Type B pancreatic cell (in vitro differentiated cells): ENCODE measurements at regions not wholly inside any gene's neighbourhood (a gene's known extent, or its start where the extent isn't known, plus 50 kb on each side); places are given as distances from the start of the nearest gene placed in this dataset.

ENCODE experiments used
- DNase-seq: peaks from one replicate; pipeline ENCODE4 v3.0.0; 2021; ENCODE audit warnings: mixed read lengths; ENCODE audit not compliant: unreplicated experiment; ENCODE audit errors: extremely low spot score
- H3K27ac Mint-ChIP-seq: 2 replicates; pipeline ENCODE4 v1.8.0; 2021; ENCODE audit warnings: mild to moderate bottlenecking, mixed read lengths
- H3K27me3 Mint-ChIP-seq: 2 replicates; pipeline ENCODE4 v1.8.0; 2021; ENCODE audit warnings: mixed read lengths
- H3K36me3 Mint-ChIP-seq: 2 replicates; pipeline ENCODE4 v1.8.0; 2021; ENCODE audit warnings: mixed read lengths
- H3K4me1 Mint-ChIP-seq: one replicate; pipeline ENCODE4 v1.8.0; 2021; ENCODE audit warnings: mixed read lengths; ENCODE audit not compliant: unreplicated experiment
- H3K4me3 Mint-ChIP-seq: 2 replicates; pipeline ENCODE4 v1.8.0; 2021; ENCODE audit warnings: mild to moderate bottlenecking, mixed read lengths
- H3K9me3 Mint-ChIP-seq: 2 replicates; pipeline ENCODE4 v1.8.0; 2021; ENCODE audit warnings: mixed read lengths
- TF ChIP-seq, protein P1 (sequence below): fragments of 200-600 bp; sonication (generic); conservative IDR thresholded peaks from 2 replicates; pipeline ENCODE4 v1.5.0; 2021; ENCODE audit warnings: antibody characterized with exemption, mild to moderate bottlenecking

DNA sequence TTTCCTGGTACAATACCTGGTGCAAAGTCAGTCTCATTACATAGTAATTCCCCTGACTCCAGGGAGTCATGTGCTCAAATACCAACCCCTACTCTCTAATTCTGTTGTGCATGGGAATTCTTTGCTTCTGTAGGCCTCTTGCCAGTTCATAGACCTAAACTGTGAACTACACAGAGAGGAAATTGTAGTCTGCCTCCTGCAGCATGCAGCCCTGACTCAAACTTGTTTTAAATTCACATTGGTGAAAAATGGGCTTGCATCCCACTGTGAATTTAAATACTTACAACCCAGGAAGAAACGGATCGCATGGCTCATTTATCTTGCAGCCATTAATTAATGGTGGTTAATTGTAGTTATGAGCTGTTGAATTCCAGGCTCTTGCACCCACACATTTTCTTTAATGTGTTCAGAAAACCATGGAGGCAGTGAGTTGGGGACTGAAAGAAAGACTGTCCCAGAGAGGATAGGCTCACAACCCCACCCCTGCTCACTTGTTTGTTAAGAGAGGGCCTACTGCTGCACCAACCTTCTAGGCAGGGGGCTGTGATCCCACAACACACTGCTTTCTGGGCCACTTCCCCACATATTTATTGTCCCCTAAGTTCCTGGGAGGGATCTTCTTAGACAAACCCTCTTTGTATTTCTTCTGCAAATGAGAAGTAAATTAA, 579.1 kb downstream of the DHX35 start:
- no peak for DNase-seq
- TF ChIP-seq, protein P1, sequence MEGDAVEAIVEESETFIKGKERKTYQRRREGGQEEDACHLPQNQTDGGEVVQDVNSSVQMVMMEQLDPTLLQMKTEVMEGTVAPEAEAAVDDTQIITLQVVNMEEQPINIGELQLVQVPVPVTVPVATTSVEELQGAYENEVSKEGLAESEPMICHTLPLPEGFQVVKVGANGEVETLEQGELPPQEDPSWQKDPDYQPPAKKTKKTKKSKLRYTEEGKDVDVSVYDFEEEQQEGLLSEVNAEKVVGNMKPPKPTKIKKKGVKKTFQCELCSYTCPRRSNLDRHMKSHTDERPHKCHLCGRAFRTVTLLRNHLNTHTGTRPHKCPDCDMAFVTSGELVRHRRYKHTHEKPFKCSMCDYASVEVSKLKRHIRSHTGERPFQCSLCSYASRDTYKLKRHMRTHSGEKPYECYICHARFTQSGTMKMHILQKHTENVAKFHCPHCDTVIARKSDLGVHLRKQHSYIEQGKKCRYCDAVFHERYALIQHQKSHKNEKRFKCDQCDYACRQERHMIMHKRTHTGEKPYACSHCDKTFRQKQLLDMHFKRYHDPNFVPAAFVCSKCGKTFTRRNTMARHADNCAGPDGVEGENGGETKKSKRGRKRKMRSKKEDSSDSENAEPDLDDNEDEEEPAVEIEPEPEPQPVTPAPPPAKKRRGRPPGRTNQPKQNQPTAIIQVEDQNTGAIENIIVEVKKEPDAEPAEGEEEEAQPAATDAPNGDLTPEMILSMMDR: no peak
- H3K36me3 Mint-ChIP-seq: no peaks in the 10 kb centered on the region
- no peak overlapping the region for H3K27ac Mint-ChIP-seq
- peaks cover 5% of the 10 kb centered on the region for H3K9me3 Mint-ChIP-seq
- peaks cover 10% of the 10 kb centered on the region for H3K4me1 Mint-ChIP-seq
- no peak overlapping the region for H3K4me3 Mint-ChIP-seq
- H3K27me3 Mint-ChIP-seq: peaks cover 3% of the 10 kb centered on the region

DNA sequence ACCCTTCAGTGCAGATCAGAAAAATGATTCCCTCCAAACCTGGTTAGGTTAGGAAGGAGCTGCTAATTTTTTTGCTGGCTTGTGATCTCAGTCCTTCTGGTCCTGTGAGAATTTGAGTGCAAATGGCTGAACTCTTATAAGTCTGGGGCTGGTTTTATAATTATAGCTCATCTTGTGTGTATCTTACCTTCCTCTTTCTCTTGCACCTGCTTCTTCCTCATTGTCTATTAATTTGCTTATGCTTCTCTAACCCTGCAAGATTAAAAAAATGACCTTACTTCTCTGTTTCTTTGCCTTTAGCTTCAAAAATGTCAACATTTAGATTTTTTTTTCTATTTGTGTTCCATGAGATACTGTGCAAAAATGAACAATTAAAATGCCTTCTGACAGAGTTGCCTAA, 576.2 kb downstream of the DHX35 start:
- DNase-seq: no peak
- Mint-ChIP-seq H3K27ac (no peak overlapping the region), H3K27me3 (peaks cover 3% of the 10 kb centered on the region), H3K36me3 (no peaks in the 10 kb centered on the region), H3K9me3 (no peaks in the 10 kb centered on the region), H3K4me1 (peaks cover 10% of the 10 kb centered on the region), H3K4me3 (no peak overlapping the region)
- TF ChIP-seq, protein P1: no peak

DNA sequence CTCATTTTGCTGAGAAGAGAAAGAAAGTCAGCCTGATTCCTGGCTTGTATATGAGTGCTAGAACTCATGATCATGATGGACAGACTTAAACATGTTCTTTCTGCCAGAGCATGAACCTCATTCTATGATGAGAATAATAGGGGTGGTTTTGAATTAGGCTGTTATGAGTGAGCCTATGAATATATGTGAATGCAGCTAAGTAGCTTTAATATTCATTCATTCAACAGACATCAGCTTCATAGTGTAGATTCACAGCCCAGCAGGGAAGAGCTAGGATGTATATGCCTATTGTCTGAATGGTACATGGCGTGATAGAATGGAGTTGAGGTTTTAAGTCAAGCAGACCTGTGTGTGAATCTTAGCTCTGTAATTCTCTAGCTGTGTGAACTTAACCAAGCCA, 573.2 kb downstream of the DHX35 start:
- Mint-ChIP-seq H3K36me3 (no peaks in the 10 kb centered on the region), H3K4me1 (peaks cover 12% of the 10 kb centered on the region), H3K9me3 (no peaks in the 10 kb centered on the region), H3K4me3 (no peak overlapping the region), H3K27ac (no peak overlapping the region), H3K27me3 (peaks cover 7% of the 10 kb centered on the region)
- TF ChIP-seq, protein P1: no peak
- no peak for DNase-seq

DNA sequence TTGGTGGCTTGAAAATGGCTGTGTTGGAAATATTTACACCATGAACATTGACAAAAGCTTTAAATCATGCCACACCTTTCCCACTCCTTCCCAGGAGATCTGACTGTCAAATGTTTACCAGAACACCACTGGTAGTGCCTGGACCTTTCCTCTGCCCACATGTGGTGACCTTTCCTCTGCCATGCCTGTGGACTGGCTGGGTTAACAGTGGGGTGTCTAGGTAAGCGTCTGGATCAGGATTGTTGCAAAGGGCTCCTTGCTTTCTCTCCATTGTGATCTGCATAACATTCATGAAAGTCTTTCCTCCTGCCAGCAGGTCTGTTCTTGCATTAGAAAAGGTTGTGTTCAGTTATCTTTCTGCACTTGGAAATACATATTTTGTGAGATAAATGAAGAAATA, 572.7 kb downstream of the DHX35 start:
- H3K4me3 Mint-ChIP-seq: no peak overlapping the region
- H3K27me3 Mint-ChIP-seq: peaks cover 7% of the 10 kb centered on the region
- no peak overlapping the region for H3K27ac Mint-ChIP-seq
- H3K9me3 Mint-ChIP-seq: no peaks in the 10 kb centered on the region
- TF ChIP-seq, protein P1: no peak
- DNase-seq: no peak
- H3K4me1 Mint-ChIP-seq: peaks cover 13% of the 10 kb centered on the region
- H3K36me3 Mint-ChIP-seq: no peaks in the 10 kb centered on the region

DNA sequence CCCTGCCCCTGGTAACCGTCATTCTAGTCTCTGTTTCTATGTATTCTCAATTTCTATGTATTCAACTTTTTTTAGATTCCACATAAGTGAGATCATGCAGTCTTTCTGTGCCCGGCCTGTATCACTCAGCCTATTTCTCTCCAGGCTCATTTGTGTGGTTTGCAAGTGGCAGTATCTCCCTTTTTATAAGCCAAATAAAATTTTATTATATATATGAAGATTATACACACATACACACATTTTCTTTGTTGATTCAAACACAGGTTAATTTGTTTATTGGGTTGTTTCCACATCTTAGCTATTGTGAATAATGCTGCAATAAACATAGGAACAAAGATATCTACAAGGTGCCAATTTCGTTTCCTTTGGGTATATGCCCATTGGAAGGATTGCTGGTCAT, 571.7 kb downstream of the DHX35 start:
- H3K36me3 Mint-ChIP-seq: no peaks in the 10 kb centered on the region
- no peaks in the 10 kb centered on the region for H3K9me3 Mint-ChIP-seq

More for the DNA sequence above, 571.7 kb downstream of the DHX35 start:
- no peak overlapping the region for H3K27ac Mint-ChIP-seq
- TF ChIP-seq, protein P1: no peak
- peaks cover 18% of the 10 kb centered on the region for H3K4me1 Mint-ChIP-seq
- no peak overlapping the region for H3K4me3 Mint-ChIP-seq
- DNase-seq: no peak
- peaks cover 11% of the 10 kb centered on the region for H3K27me3 Mint-ChIP-seq
